HG03097 (cell line): ENCODE measurements at regions not wholly inside any gene's neighbourhood (a gene's known extent, or its start where the extent isn't known, plus 50 kb on each side); places are given as distances from the start of the nearest gene placed in this dataset.

Experiments used
- ATAC-seq: cut with Tn5 transposase; IDR thresholded peaks from one replicate; pipeline ENCODE4 v1.9.1; 2021; ENCODE audit not compliant: unreplicated experiment, low FRiP score

GRCh38 chr1:222306011-222306410 is 241.9 kb downstream of the HHIPL2 start:
- ATAC-seq: no peak

- no peak for ATAC-seq
Observed at GRCh38 chr1:222301652-222302051, 246.3 kb downstream of the HHIPL2 start.

GRCh38 chr1:222299524-222299923 is 248.4 kb downstream of the HHIPL2 start:
- no peak for ATAC-seq

GRCh38 chr1:222290866-222291265 is 257.0 kb downstream of the HHIPL2 start:
- no peak for ATAC-seq

- ATAC-seq: no peak
Observed at GRCh38 chr1:222288053-222288452, 259.9 kb downstream of the HHIPL2 start.

- ATAC-seq: no peak
Observed at GRCh38 chr1:222286011-222286410, 261.9 kb downstream of the HHIPL2 start.

GRCh38 chr1:222285526-222285925 is 262.4 kb downstream of the HHIPL2 start:
- ATAC-seq: no peak

- no peak for ATAC-seq
Observed at GRCh38 chr1:222284466-222284865, 263.4 kb downstream of the HHIPL2 start.

- no peak for ATAC-seq
Observed at GRCh38 chr1:222283147-222283768, 264.6 kb downstream of the HHIPL2 start.

- ATAC-seq: no peak
Observed at GRCh38 chr1:222279591-222279990, 268.3 kb downstream of the HHIPL2 start.

- no peak for ATAC-seq
Observed at GRCh38 chr1:222278501-222278900, 269.4 kb downstream of the HHIPL2 start.

- no peak for ATAC-seq
Observed at GRCh38 chr1:222275729-222276465, 272.0 kb downstream of the HHIPL2 start.

GRCh38 chr1:222275001-222275728 is 272.7 kb downstream of the HHIPL2 start:
- ATAC-seq: no peak

GRCh38 chr1:222266223-222267196 is 281.4 kb downstream of the HHIPL2 start:
- ATAC-seq: no peak

GRCh38 chr1:222263791-222264190 is 284.1 kb downstream of the HHIPL2 start:
- ATAC-seq: no peak

GRCh38 chr1:222257027-222257426 is 290.9 kb downstream of the HHIPL2 start:
- ATAC-seq: no peak

GRCh38 chr1:222256058-222256457 is 291.8 kb downstream of the HHIPL2 start:
- no peak for ATAC-seq

GRCh38 chr1:222252788-222253187 is 295.1 kb downstream of the HHIPL2 start:
- no peak for ATAC-seq

GRCh38 chr1:222251847-222252246 is 296.1 kb downstream of the HHIPL2 start:
- ATAC-seq: no peak

GRCh38 chr1:222250376-222250775 is 297.5 kb downstream of the HHIPL2 start:
- no peak for ATAC-seq
